B cell (primary cell): ENCODE measurements at regions not wholly inside any gene's neighbourhood (a gene's known extent, or its start where the extent isn't known, plus 50 kb on each side); places are given as distances from the start of the nearest gene placed in this dataset.

Experiments used
- ATAC-seq: fragments of 200-7000 bp; cut with Tn5 transposase; one replicate; pipeline ENCODE4 v1.10.0; 2021; ENCODE audit warnings: low read depth, mild to moderate bottlenecking, moderate number of reproducible peaks, moderate library complexity
- CTCF ChIA-PET: fragments of 350-600 bp; sonication (Branson Sonifier 250); formaldehyde crosslinking; loops from one replicate; lab custom pipeline; 2021; ENCODE audit warnings: antibody characterized with exemption, inconsistent platforms; lab: Charles Lee
- POLR2A ChIA-PET: fragments of 350-600 bp; sonication (Branson Sonifier 250); formaldehyde crosslinking; loops from one replicate; lab custom pipeline; 2021; ENCODE audit warnings: antibody characterized with exemption; lab: Charles Lee
- DNase-seq: peaks from one replicate; pipeline ENCODE4 v3.0.0; 2013
- H2AFZ ChIP-seq: 2 replicates; pipeline ENCODE4 v1.6.1; 2012; ENCODE audit warnings: mild to moderate bottlenecking, low read depth, low read length; ENCODE audit not compliant: insufficient read depth, poor library complexity, severe bottlenecking
- H3K27ac ChIP-seq, 2 donors: 1 replicate in 1 of 2; 2 replicates in 1 of 2; pipeline ENCODE4 v1.5.1; 2012 to 2013; ENCODE audit warnings: low read length in 2 of 2, mild to moderate bottlenecking in 2 of 2, moderate library complexity in 1 of 2
- H3K27me3 ChIP-seq, 4 experiments: fragments of 200-600 bp in 1 of 4; sonication (generic) in 1 of 4; replicated peaks in 1 of 4; 1 replicate in 2 of 4; 2 replicates in 2 of 4; pipeline versions ENCODE4 v1.6.1 to v1.7.0; 2013 to 2016; ENCODE audit warnings: low read length in 3 of 4, mild to moderate bottlenecking in 2 of 4, mixed read lengths in 1 of 4, moderate library complexity in 1 of 4; ENCODE audit not compliant: insufficient read depth in 4 of 4, control insufficient read depth in 3 of 4; ENCODE audit errors: control extremely low read depth in 1 of 4
- H3K36me3 ChIP-seq, 2 experiments: replicated peaks in 1 of 2; 1 replicate in 1 of 2; 2 replicates in 1 of 2; pipeline versions ENCODE4 v1.6.1 to v1.7.1; 2013; ENCODE audit warnings: low read length in 1 of 2; ENCODE audit not compliant: insufficient read depth in 2 of 2, control insufficient read depth in 1 of 2; ENCODE audit errors: control extremely low read depth in 1 of 2, extremely low read depth in 1 of 2
- H3K4me1 ChIP-seq, 2 donors: fragments of 200-600 bp in 1 of 2; sonication (generic) in 1 of 2; 1 replicate in 1 of 2; 2 replicates in 1 of 2; pipeline versions ENCODE4 v1.5.1 to v1.6.1; 2013 to 2017; ENCODE audit warnings: low read length in 2 of 2; ENCODE audit not compliant: control insufficient read depth in 2 of 2, insufficient read depth in 2 of 2
- H3K4me2 ChIP-seq: replicated peaks from 2 replicates; pipeline ENCODE3; 2012; ENCODE audit warnings: mild to moderate bottlenecking, low read depth, low read length; ENCODE audit not compliant: poor library complexity, severe bottlenecking
- H3K4me3 ChIP-seq, 5 experiments: fragments of 200-600 bp in 1 of 5; sonication (generic) in 1 of 5; 1 replicate in 3 of 5; 2 replicates in 2 of 5; pipeline versions ENCODE4 v1.5.1 to v1.7.0; 2011 to 2016; ENCODE audit warnings: low read length in 4 of 5, mild to moderate bottlenecking in 4 of 5, low read depth in 2 of 5, control low read depth in 1 of 5, moderate library complexity in 1 of 5; ENCODE audit not compliant: insufficient read depth in 1 of 5; ENCODE audit errors: control extremely low read depth in 1 of 5, extremely low read depth in 1 of 5
- H3K79me2 ChIP-seq: fragments of 200-600 bp; sonication (generic); one replicate; pipeline ENCODE4 v1.6.0; 2016; ENCODE audit warnings: low read length; ENCODE audit not compliant: control insufficient read depth, insufficient read depth
- H3K9ac ChIP-seq: fragments of 200-600 bp; sonication (generic); 2 replicates; pipeline ENCODE4 v1.6.1; 2017; ENCODE audit warnings: mild to moderate bottlenecking, low read length, moderate library complexity
- H3K9me3 ChIP-seq, 3 donors: one replicate each; pipeline versions ENCODE4 v1.6.1 to v1.7.1; 2013; ENCODE audit warnings: low read length in 2 of 3; ENCODE audit not compliant: control insufficient read depth in 2 of 3, insufficient read depth in 1 of 3; ENCODE audit errors: control extremely low read depth in 1 of 3
- H4K20me1 ChIP-seq: 2 replicates; pipeline ENCODE4 v1.6.0; 2012; ENCODE audit warnings: mild to moderate bottlenecking, low read length; ENCODE audit not compliant: insufficient read depth, control insufficient read depth, poor library complexity, severe bottlenecking
- H3K27ac Mint-ChIP-seq: one replicate; pipeline ENCODE4 v1.8.0; 2021; ENCODE audit warnings: mixed read lengths
- H3K27me3 Mint-ChIP-seq: one replicate; pipeline ENCODE4 v1.8.0; 2021; ENCODE audit warnings: mixed read lengths
- H3K4me1 Mint-ChIP-seq: one replicate; pipeline ENCODE4 v1.8.0; 2021; ENCODE audit warnings: mixed read lengths
- H3K4me3 Mint-ChIP-seq: one replicate; pipeline ENCODE4 v1.8.0; 2021; ENCODE audit warnings: mixed read lengths
- H3K9me3 Mint-ChIP-seq: one replicate; pipeline ENCODE4 v1.8.0; 2022; ENCODE audit warnings: mixed read lengths; ENCODE audit not compliant: insufficient read depth
- EZH2 ChIP-seq: IDR thresholded peaks from 2 replicates; pipeline ENCODE4 v1.6.1; 2012; ENCODE audit warnings: borderline replicate concordance, low read depth, mild to moderate bottlenecking, moderate library complexity, low read length; ENCODE audit not compliant: insufficient read depth, poor library complexity, severe bottlenecking
- WGBS: methylation state at CpG from one replicate; pipeline ENCODE4 v1.1.5; 2013; ENCODE audit warnings: missing lambda C conversion rate; ENCODE audit not compliant: insufficient coverage; 5-methylcytosine and 5-hydroxymethylcytosine counted together
- intact Hi-C: fragments of 100-400 bp; cut with micrococcal nuclease; formaldehyde crosslinking; loops from one replicate; pipeline ENCODE4 v1.10.0; 2022
- TF ChIP-seq, protein P1 (sequence below): fragments of 200-600 bp; IDR thresholded peaks from one replicate; pipeline ENCODE4 v1.8.0; 2022; ENCODE audit warnings: antibody characterized with exemption, mild to moderate bottlenecking

GRCh38 chr6:133764008-133764753, 124.7 kb upstream of the TCF21 start:
- no peak for ATAC-seq
- no peaks in the 10 kb centered on the region for H3K4me1 Mint-ChIP-seq
- DNase-seq, result no peak
- Histone ChIP-seq H3K79me2 (no peaks in the 10 kb centered on the region), H3K4me2 (no peak overlapping the region), H3K9ac (no peak overlapping the region), H3K27ac (no peak overlapping the region), H2AFZ (no peak overlapping the region), H4K20me1 (no peaks in the 10 kb centered on the region), H3K27me3 (peaks cover 0 to 3% (median 0%) of the 10 kb centered on the region in 4 experiments), H3K4me1 (no peaks in the 10 kb centered on the region), H3K9me3 (no peaks in the 10 kb centered on the region), H3K4me3 (no peak overlapping the region), H3K36me3 (no peaks in the 10 kb centered on the region)
- POLR2A ChIA-PET, result no interaction called here
- CTCF ChIA-PET, result no interaction called here
- no peak overlapping the region for H3K4me3 Mint-ChIP-seq
- TF ChIP-seq EZH2, result no peak
- TF ChIP-seq, protein P1, sequence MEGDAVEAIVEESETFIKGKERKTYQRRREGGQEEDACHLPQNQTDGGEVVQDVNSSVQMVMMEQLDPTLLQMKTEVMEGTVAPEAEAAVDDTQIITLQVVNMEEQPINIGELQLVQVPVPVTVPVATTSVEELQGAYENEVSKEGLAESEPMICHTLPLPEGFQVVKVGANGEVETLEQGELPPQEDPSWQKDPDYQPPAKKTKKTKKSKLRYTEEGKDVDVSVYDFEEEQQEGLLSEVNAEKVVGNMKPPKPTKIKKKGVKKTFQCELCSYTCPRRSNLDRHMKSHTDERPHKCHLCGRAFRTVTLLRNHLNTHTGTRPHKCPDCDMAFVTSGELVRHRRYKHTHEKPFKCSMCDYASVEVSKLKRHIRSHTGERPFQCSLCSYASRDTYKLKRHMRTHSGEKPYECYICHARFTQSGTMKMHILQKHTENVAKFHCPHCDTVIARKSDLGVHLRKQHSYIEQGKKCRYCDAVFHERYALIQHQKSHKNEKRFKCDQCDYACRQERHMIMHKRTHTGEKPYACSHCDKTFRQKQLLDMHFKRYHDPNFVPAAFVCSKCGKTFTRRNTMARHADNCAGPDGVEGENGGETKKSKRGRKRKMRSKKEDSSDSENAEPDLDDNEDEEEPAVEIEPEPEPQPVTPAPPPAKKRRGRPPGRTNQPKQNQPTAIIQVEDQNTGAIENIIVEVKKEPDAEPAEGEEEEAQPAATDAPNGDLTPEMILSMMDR, result no peak
- WGBS, result no CpG with 5 or more reads among the region's 2 CpGs
- H3K9me3 Mint-ChIP-seq, result no peaks in the 10 kb centered on the region
- peaks cover 9% of the 10 kb centered on the region for H3K27me3 Mint-ChIP-seq
- intact Hi-C loops, result no loop called here
- H3K27ac Mint-ChIP-seq, result no peak overlapping the region

DNA sequence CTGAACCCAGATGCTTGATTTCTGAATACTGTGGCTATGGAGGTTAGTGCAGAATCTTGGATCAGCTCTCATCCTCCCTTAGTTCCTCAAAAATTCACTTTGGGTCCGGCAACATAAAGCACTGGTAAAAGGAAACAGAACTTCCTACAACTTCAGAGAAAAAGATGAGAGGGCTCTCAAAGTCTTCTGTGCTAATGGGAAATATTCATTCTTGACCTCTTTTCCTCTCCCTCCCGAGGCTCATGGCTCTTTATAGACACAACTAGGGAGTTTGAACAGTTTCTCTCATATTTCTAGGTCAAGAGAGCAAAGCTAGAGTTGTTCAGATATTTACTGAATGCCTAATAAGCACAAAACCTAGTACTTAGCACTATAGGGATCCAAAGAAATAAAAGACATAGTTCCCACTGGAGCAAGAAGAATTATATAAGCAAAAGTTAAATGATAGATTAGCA, 124.1 kb upstream of the TCF21 start:
- DNase-seq, result no peak
- H3K4me1 ChIP-seq, result no peaks in the 10 kb centered on the region
- H3K9ac ChIP-seq, result no peak overlapping the region
- Mint-ChIP-seq H3K4me3 (no peak overlapping the region), H3K27ac (no peak overlapping the region), H3K4me1 (no peaks in the 10 kb centered on the region), H3K9me3 (no peaks in the 10 kb centered on the region), H3K27me3 (peaks cover 9% of the 10 kb centered on the region)
- no peak overlapping the region for H2AFZ ChIP-seq
- no peaks in the 10 kb centered on the region for H3K79me2 ChIP-seq
- ChIA-PET POLR2A (no interaction called here), CTCF (no interaction called here)
- WGBS, result no CpG with 5 or more reads among the region's 2 CpGs
- no peak overlapping the region for H3K4me3 ChIP-seq
- no peak for ATAC-seq
- no peaks in the 10 kb centered on the region for H3K36me3 ChIP-seq
- no peaks in the 10 kb centered on the region for H3K9me3 ChIP-seq
- no peak overlapping the region for H3K27ac ChIP-seq
- TF ChIP-seq, protein P1, result no peak
- TF ChIP-seq EZH2, result no peak
- intact Hi-C loops, result no loop called here
- H4K20me1 ChIP-seq, result no peaks in the 10 kb centered on the region
- peaks cover 0 to 3% (median 0%) of the 10 kb centered on the region in 4 experiments for H3K27me3 ChIP-seq
- H3K4me2 ChIP-seq, result no peak overlapping the region
